ENCODE measurements at regions not wholly inside any gene's neighbourhood (a gene's known extent, or its start where the extent isn't known, plus 50 kb on each side); places are given as distances from the start of the nearest gene placed in this dataset.
"Not testable (repeated sequence)": the region's sequence is repeated elsewhere in the genome, so short reads cannot be mapped to it uniquely, and the experiment has no call there.

GRCh38 chr4:186775902-186776301, 52.2 kb upstream of the FAT1 start:
- Mint-ChIP-seq H3K4me3 (no peak overlapping the region), H3K9me3 (peaks cover 6% of the 10 kb centered on the region), H3K36me3 (ENCODE audit: low read depth) (no peaks in the 10 kb centered on the region), H3K27ac (no peak overlapping the region), H3K27me3 (no peaks in the 10 kb centered on the region), H3K4me1 (ENCODE audit: low read depth) (no peaks in the 10 kb centered on the region)

- Mint-ChIP-seq H3K9me3 (peaks cover 6% of the 10 kb centered on the region), H3K4me1 (ENCODE audit: low read depth) (no peaks in the 10 kb centered on the region), H3K27me3 (no peaks in the 10 kb centered on the region), H3K27ac (no peak overlapping the region), H3K36me3 (ENCODE audit: low read depth) (no peaks in the 10 kb centered on the region), H3K4me3 (no peak overlapping the region)
Observed at GRCh38 chr4:186778134-186778533, 54.5 kb upstream of the FAT1 start.

GRCh38 chr4:186780291-186781031, 56.8 kb upstream of the FAT1 start:
- no peaks in the 10 kb centered on the region for H3K36me3 Mint-ChIP-seq (ENCODE audit: low read depth)
- no peak overlapping the region for H3K4me3 Mint-ChIP-seq

GRCh38 chr4:186781032-186781917, 57.6 kb upstream of the FAT1 start:
- Mint-ChIP-seq H3K36me3 (ENCODE audit: low read depth) (no peaks in the 10 kb centered on the region), H3K9me3 (peaks cover 9% of the 10 kb centered on the region), H3K27me3 (no peaks in the 10 kb centered on the region), H3K4me1 (ENCODE audit: low read depth) (no peaks in the 10 kb centered on the region), H3K4me3 (no peak overlapping the region), H3K27ac (no peak overlapping the region)

More at GRCh38 chr4:186780291-186781031, 56.8 kb upstream of the FAT1 start:
- Mint-ChIP-seq H3K27me3 (no peaks in the 10 kb centered on the region), H3K9me3 (peaks cover 9% of the 10 kb centered on the region), H3K4me1 (ENCODE audit: low read depth) (no peaks in the 10 kb centered on the region), H3K27ac (no peak overlapping the region)

GRCh38 chr4:186782302-186782701, 58.6 kb upstream of the FAT1 start:
- Mint-ChIP-seq H3K4me3 (no peak overlapping the region), H3K27ac (no peak overlapping the region), H3K27me3 (no peaks in the 10 kb centered on the region), H3K36me3 (ENCODE audit: low read depth) (no peaks in the 10 kb centered on the region), H3K9me3 (peaks cover 9% of the 10 kb centered on the region), H3K4me1 (ENCODE audit: low read depth) (no peaks in the 10 kb centered on the region)

GRCh38 chr4:186787536-186787935, 63.9 kb upstream of the FAT1 start:
- Mint-ChIP-seq H3K4me1 (ENCODE audit: low read depth) (no peaks in the 10 kb centered on the region), H3K36me3 (ENCODE audit: low read depth) (no peaks in the 10 kb centered on the region), H3K27me3 (no peaks in the 10 kb centered on the region), H3K4me3 (no peak overlapping the region), H3K27ac (no peak overlapping the region), H3K9me3 (peaks cover 3% of the 10 kb centered on the region)

- H3K36me3 Mint-ChIP-seq (ENCODE audit: low read depth) = no peaks in the 10 kb centered on the region
- H3K27ac Mint-ChIP-seq = no peak overlapping the region
- no peak overlapping the region for H3K4me3 Mint-ChIP-seq
Observed at GRCh38 chr4:186789651-186790050, 66.0 kb upstream of the FAT1 start.

GRCh38 chr4:186790630-186791029, 67.0 kb upstream of the FAT1 start:
- H3K36me3 Mint-ChIP-seq (ENCODE audit: low read depth) = no peaks in the 10 kb centered on the region
- H3K4me3 Mint-ChIP-seq = no peak overlapping the region
- H3K9me3 Mint-ChIP-seq = peaks cover 3% of the 10 kb centered on the region
- no peaks in the 10 kb centered on the region for H3K27me3 Mint-ChIP-seq
- no peak overlapping the region for H3K27ac Mint-ChIP-seq
- H3K4me1 Mint-ChIP-seq (ENCODE audit: low read depth) = no peaks in the 10 kb centered on the region

More at GRCh38 chr4:186789651-186790050, 66.0 kb upstream of the FAT1 start:
- Mint-ChIP-seq H3K27me3 (no peaks in the 10 kb centered on the region), H3K9me3 (peaks cover 3% of the 10 kb centered on the region), H3K4me1 (ENCODE audit: low read depth) (no peaks in the 10 kb centered on the region)

- Mint-ChIP-seq H3K4me1 (ENCODE audit: low read depth) (no peaks in the 10 kb centered on the region), H3K27me3 (no peaks in the 10 kb centered on the region), H3K36me3 (ENCODE audit: low read depth) (no peaks in the 10 kb centered on the region), H3K27ac (no peak overlapping the region), H3K9me3 (peaks cover 3% of the 10 kb centered on the region), H3K4me3 (no peak overlapping the region)
Observed at GRCh38 chr4:186792728-186793366, 69.2 kb upstream of the FAT1 start.

GRCh38 chr4:186798951-186799659, 75.4 kb upstream of the FAT1 start:
- no peak overlapping the region for H3K27ac Mint-ChIP-seq

GRCh38 chr4:186805020-186805820, 81.6 kb upstream of the FAT1 start:
- H3K4me3 Mint-ChIP-seq = no peak overlapping the region
- peaks cover 7% of the 10 kb centered on the region for H3K9me3 Mint-ChIP-seq
- H3K27me3 Mint-ChIP-seq = no peaks in the 10 kb centered on the region
- H3K36me3 Mint-ChIP-seq (ENCODE audit: low read depth) = no peaks in the 10 kb centered on the region
- no peaks in the 10 kb centered on the region for H3K4me1 Mint-ChIP-seq (ENCODE audit: low read depth)
- H3K27ac Mint-ChIP-seq = no peak overlapping the region

More at GRCh38 chr4:186798951-186799659, 75.4 kb upstream of the FAT1 start:
- no peaks in the 10 kb centered on the region for H3K36me3 Mint-ChIP-seq (ENCODE audit: low read depth)
- H3K9me3 Mint-ChIP-seq = peaks cover 10% of the 10 kb centered on the region
- H3K27me3 Mint-ChIP-seq = no peaks in the 10 kb centered on the region
- no peaks in the 10 kb centered on the region for H3K4me1 Mint-ChIP-seq (ENCODE audit: low read depth)
- H3K4me3 Mint-ChIP-seq = no peak overlapping the region

- H3K27ac Mint-ChIP-seq; H3K27me3 Mint-ChIP-seq; H3K36me3 Mint-ChIP-seq (ENCODE audit: low read depth); H3K4me3 Mint-ChIP-seq; H3K4me1 Mint-ChIP-seq (ENCODE audit: low read depth); H3K9me3 Mint-ChIP-seq: not testable (repeated sequence)
Observed at GRCh38 chr4:186805917-186806316, 82.3 kb upstream of the FAT1 start.

- Mint-ChIP-seq H3K36me3 (ENCODE audit: low read depth) (no peaks in the 10 kb centered on the region), H3K27ac (no peak overlapping the region), H3K4me3 (no peak overlapping the region), H3K27me3 (no peaks in the 10 kb centered on the region), H3K4me1 (ENCODE audit: low read depth) (no peaks in the 10 kb centered on the region), H3K9me3 (peaks cover 7% of the 10 kb centered on the region)
Observed at GRCh38 chr4:186806679-186807421, 83.2 kb upstream of the FAT1 start.

Measured in stimulated activated naive CD8-positive, alpha-beta T cell treated with anti-CD3 and anti-CD28 coated beads, Interleukin-15, Interleukin-2, amounts not matched to agents 100 ng/mL and 50 ng/mL, for 24 hours (primary cell).